SKM-1 (cell line): ENCODE measurements at regions not wholly inside any gene's neighbourhood (a gene's known extent, or its start where the extent isn't known, plus 50 kb on each side); places are given as distances from the start of the nearest gene placed in this dataset.

Experiments used
- DNase-seq: peaks from one replicate; lab custom pipeline; 2025; ENCODE audit not compliant: unreplicated experiment; lab: John Stamatoyannopoulos, UW

GRCh38 chr22:47374273-47374771, 611.9 kb downstream of the TBC1D22A start:
- DNase-seq: no peak

GRCh38 chr22:47373648-47374272, 611.3 kb downstream of the TBC1D22A start:
- no peak for DNase-seq

DNA sequence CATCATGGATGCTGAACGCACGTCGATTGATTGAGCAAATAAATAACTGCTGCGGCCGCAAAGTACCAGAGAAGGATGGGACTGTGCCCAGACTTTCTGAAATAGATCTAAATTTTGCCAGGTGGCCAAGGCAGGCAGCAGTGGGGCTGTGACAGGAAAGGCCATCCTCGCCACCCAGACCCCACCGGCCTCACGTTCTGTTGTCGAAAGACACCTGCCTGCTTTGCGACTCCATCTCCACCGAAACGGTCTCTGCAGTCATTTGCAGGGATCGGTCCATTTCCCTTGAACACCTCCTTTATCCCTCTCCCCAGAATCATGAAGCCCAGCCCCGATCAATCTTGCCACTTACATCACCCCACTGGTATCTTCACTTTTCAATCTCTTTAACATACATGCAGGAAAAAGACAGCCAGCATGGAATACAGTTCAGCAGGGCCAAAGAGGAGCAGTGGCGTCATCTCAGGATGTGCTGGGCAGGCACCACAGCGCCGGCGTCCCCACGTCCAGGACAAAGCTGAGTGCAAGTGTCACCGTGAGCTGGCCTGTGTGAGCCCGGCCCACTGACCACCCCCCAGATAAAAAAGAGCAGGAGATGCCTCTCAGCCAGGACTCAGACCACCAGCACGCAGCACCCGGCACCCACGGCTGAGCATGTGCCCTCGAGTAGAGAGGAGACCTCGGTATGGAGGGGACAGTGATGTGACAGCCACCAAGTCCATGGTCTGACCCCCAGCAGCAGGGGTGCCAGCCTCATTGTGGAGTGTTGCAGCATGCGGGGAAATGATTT, 610.3 kb downstream of the TBC1D22A start:
- DNase-seq: no peak

GRCh38 chr22:47372111-47372581, 609.7 kb downstream of the TBC1D22A start:
- DNase-seq: no peak

- no peak for DNase-seq
Observed at GRCh38 chr22:47371263-47372090, 609.0 kb downstream of the TBC1D22A start.

GRCh38 chr22:47370448-47371262, 608.2 kb downstream of the TBC1D22A start:
- DNase-seq: no peak

DNA sequence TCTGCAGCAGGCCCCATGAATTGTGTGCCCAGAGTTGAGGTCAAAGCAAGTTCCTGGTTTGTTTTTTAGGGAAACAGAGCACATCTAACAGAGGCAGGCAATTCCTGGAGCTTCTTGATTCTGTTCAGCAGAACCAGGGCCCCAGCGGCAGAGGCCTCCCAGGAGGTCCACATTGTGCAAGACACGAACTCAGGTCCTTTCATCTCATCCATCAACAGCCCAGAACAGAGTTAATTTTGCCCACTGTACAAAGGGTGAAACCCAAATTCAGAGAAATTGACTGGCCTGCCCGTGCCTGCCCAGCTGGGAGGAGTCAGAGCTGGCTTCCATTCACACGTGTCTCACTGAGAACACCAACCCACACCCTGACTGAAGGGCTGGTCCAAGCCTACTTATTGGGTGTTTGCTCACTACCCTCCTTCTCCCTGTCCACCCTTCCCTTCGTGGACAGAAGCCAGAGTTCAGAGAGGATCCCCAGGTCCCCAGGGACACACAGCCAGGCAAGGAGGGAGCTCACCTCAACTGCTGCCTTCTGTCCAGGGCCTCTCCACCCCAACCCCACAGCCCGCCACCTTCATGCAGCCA, 607.1 kb downstream of the TBC1D22A start:
- no peak for DNase-seq

DNA sequence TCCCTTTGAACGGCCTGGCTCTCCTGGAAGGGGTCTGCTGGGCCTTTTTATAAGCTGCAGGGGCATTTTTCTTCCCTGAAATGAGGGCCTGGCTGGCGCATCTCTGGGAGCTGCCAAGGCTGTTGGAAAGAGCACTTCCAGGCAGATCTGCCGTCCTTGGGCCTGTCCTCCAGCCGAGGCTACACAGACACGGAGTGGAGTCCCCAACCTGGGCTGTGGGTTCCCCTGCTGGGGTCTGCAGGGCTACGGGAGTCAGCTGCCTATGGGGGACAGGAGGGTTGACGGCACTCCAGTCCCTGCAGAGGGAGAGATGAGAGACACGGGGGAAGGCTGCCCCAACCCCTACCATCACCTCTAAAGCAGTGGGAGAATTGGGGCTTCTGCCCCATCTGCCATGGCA, 606.6 kb downstream of the TBC1D22A start:
- DNase-seq: no peak

GRCh38 chr22:47367993-47368945, 605.8 kb downstream of the TBC1D22A start:
- DNase-seq: no peak

- DNase-seq: no peak
Observed at GRCh38 chr22:47367107-47367690, 604.7 kb downstream of the TBC1D22A start.

- DNase-seq: no peak
Observed at GRCh38 chr22:47366026-47366767, 603.7 kb downstream of the TBC1D22A start.

- no peak for DNase-seq
Observed at GRCh38 chr22:47361247-47361646, 598.8 kb downstream of the TBC1D22A start.

DNA sequence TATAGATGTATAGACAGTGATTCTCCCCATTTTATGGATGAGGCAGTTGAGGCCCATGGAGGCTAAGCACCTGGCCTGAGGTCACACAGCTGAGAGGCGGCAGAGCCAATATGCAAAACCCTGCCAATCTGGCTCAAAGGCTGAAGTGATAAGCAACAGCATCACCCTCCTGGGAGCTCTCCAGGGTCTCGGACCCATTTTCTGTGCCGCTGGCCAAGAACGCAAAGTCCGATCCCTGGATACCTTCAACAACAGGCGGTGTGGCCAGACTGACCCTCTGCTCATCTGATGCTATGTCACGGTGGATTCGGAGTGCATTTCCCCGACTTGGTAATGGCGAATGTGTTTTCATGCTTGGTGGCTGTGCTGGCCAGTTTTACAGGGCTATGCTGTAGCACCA, 595.0 kb downstream of the TBC1D22A start:
- DNase-seq: no peak

- no peak for DNase-seq
Observed at GRCh38 chr22:47357086-47357485, 594.6 kb downstream of the TBC1D22A start.

GRCh38 chr22:47356511-47357011, 594.1 kb downstream of the TBC1D22A start:
- DNase-seq: no peak

- no peak for DNase-seq
Observed at GRCh38 chr22:47355776-47356510, 593.5 kb downstream of the TBC1D22A start.

- no peak for DNase-seq
Observed at GRCh38 chr22:47355388-47355725, 592.9 kb downstream of the TBC1D22A start.
